Heart left ventricle (tissue), 16 donors: ENCODE measurements at regions not wholly inside any gene's neighbourhood (a gene's known extent, or its start where the extent isn't known, plus 50 kb on each side); places are given as distances from the start of the nearest gene placed in this dataset.

Source experiments
- ATAC-seq, 4 donors: fragments of 200-7000 bp; cut with Tn5 transposase; one replicate each; pipeline ENCODE4 v1.9.1; 2020 to 2022; ENCODE audit warnings: moderate library complexity in 4 of 4, mild to moderate bottlenecking in 3 of 4, moderate number of reproducible peaks in 1 of 4
- DNase-seq, 5 donors: peaks; one replicate each; pipeline ENCODE4 v3.0.0-alpha.2; 2020
- H3K27ac ChIP-seq, 12 donors: fragments of 200-600 bp; sonication (generic) in 4 of 12; one replicate each; pipeline versions ENCODE4 v1.5.0 to v1.8.0; 2016 to 2022; ENCODE audit warnings: mild to moderate bottlenecking in 2 of 12
- H3K27me3 ChIP-seq, 9 donors: fragments of 200-600 bp; sonication (generic) in 2 of 9; one replicate each; pipeline versions ENCODE4 v1.5.1 to v1.8.0; 2016 to 2022; ENCODE audit warnings: mild to moderate bottlenecking in 3 of 9
- H3K36me3 ChIP-seq, 9 donors: fragments of 200-600 bp; sonication (generic) in 2 of 9; one replicate each; pipeline versions ENCODE4 v1.5.0 to v1.8.0; 2018 to 2022; ENCODE audit warnings: mild to moderate bottlenecking in 2 of 9
- H3K4me1 ChIP-seq, 12 donors: fragments of 200-600 bp; sonication (generic) in 4 of 12; one replicate each; pipeline versions ENCODE4 v1.5.0 to v1.8.0; 2016 to 2022; ENCODE audit warnings: mild to moderate bottlenecking in 3 of 12
- H3K4me3 ChIP-seq, 12 donors: fragments of 200-600 bp; sonication (generic) in 4 of 12; one replicate each; pipeline versions ENCODE4 v1.5.0 to v1.8.0; 2017 to 2022; ENCODE audit warnings: mild to moderate bottlenecking in 9 of 12, moderate library complexity in 4 of 12
- H3K9me3 ChIP-seq, 12 donors: fragments of 200-600 bp; sonication (generic) in 4 of 12; one replicate each; pipeline versions ENCODE4 v1.5.0 to v1.8.0; 2016 to 2022; ENCODE audit warnings: mild to moderate bottlenecking in 1 of 12
- POLR2A ChIP-seq, 2 donors: fragments of 450-650 bp; IDR thresholded peaks; one replicate each; pipeline ENCODE4 v1.6.1; 2017; ENCODE audit warnings: antibody characterized with exemption in 2 of 2, mild to moderate bottlenecking in 2 of 2, moderate library complexity in 2 of 2
- WGBS, 4 donors: extraction: QIAGEN DNeasy Blood & Tissue Kit in 2 of 4; methylation state at CpG; one replicate each; pipeline versions ENCODE4 v1.1.5 to v1.1.7; 2013 to 2018; 5-methylcytosine and 5-hydroxymethylcytosine counted together
- intact Hi-C, 10 donors: fragments of 100-400 bp; cut with DNase I; formaldehyde crosslinking; loops; one replicate each; pipeline versions ENCODE4 v1.11.1 to v1.14.2; 2022
- TF ChIP-seq, protein P1 (sequence below), 12 donors: fragments of 200-600 bp; sonication (generic) in 4 of 12; IDR thresholded peaks; one replicate each; pipeline versions ENCODE4 v1.5.0 to v1.8.0; 2018 to 2022; ENCODE audit warnings: antibody characterized with exemption in 12 of 12, mild to moderate bottlenecking in 5 of 12
- donor health status: ischemic (EF 13 %, LVEDD 7.1; RV severe dilation, severe dysfunction).
- donor health status: healthy with polysubstance abuse.
- donor health status: DM: no; HTN: yes; CAD: no.
- donor health status: DM: no; HTN: no; CAD: no.
- donor health status: ischemic (EF 25% LVEDD 6.9; RV normal size, moderate dysfunction).
- donor health status: ischemic (EF 25% LVEDD 5.7; RV mildly dilated, moderate dysfunction).
- donor health status: healthy.
- donor health status: DM: yes; HTN: yes; CAD: no.
- donor health status: ischemic (EF 35%, LVEDD 5.7; RV mildly dilated, moderate dysfunction).
- donor health status: nonischemic (EF 11% LVEDD 7.7; RV severe dilation, severe dysfunction).
- donor health status: DM: yes; HTN: yes; CAD: no.
- donor health status: PGD.
- donor health status: ischemic (EF 29% LVEDD 5.4; RV normal size, mild dysfunction).
- donor health status: nonischemic (EF 23%, LVEDD 6.1; RV moderate dilation, normal function).

- ATAC-seq (no peak), DNase-seq (no peak)
- 92 to 97% (median 95%) methylated on average over 2 of the region's 2 CpGs for WGBS, 4 donors
- intact Hi-C loops = no loop called here
- no peaks in the 10 kb centered on the region for H3K36me3 ChIP-seq
- H3K9me3 ChIP-seq = no peaks in the 10 kb centered on the region
- H3K27ac ChIP-seq = no peak overlapping the region
- H3K4me1 ChIP-seq = peaks cover 0 to 6% (median 0%) of the 10 kb centered on the region in 12 donors
- no peak overlapping the region for H3K4me3 ChIP-seq
- TF ChIP-seq, protein P1, sequence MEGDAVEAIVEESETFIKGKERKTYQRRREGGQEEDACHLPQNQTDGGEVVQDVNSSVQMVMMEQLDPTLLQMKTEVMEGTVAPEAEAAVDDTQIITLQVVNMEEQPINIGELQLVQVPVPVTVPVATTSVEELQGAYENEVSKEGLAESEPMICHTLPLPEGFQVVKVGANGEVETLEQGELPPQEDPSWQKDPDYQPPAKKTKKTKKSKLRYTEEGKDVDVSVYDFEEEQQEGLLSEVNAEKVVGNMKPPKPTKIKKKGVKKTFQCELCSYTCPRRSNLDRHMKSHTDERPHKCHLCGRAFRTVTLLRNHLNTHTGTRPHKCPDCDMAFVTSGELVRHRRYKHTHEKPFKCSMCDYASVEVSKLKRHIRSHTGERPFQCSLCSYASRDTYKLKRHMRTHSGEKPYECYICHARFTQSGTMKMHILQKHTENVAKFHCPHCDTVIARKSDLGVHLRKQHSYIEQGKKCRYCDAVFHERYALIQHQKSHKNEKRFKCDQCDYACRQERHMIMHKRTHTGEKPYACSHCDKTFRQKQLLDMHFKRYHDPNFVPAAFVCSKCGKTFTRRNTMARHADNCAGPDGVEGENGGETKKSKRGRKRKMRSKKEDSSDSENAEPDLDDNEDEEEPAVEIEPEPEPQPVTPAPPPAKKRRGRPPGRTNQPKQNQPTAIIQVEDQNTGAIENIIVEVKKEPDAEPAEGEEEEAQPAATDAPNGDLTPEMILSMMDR (IDR thresholded peaks at IDR 0.05) = no peak
- TF ChIP-seq POLR2A (IDR thresholded peaks at IDR 0.05) = no peak
- H3K27me3 ChIP-seq = no peaks in the 10 kb centered on the region
These were observed 166.9 kb downstream of the MOXD1 start for GRCh38 chr6:132234356-132234755.

GRCh38 chr6:132231121-132231884, 170.0 kb downstream of the MOXD1 start:
- H3K27ac ChIP-seq = peak overlapping the region in 4 of 12 donors; percentile 4 to 31 (median 16)
- H3K9me3 ChIP-seq = peaks cover 0 to 5% (median 0%) of the 10 kb centered on the region in 12 donors
- intact Hi-C loops = no loop called here
- peaks cover 0 to 11% (median 0%) of the 10 kb centered on the region in 12 donors for H3K4me1 ChIP-seq
- no peak overlapping the region for H3K4me3 ChIP-seq
- TF ChIP-seq POLR2A (IDR thresholded peaks at IDR 0.05) = no peak
- TF ChIP-seq, protein P1 (IDR thresholded peaks at IDR 0.05) = no peak
- ATAC-seq (no peak), DNase-seq (no peak)
- WGBS, 4 donors = 79 to 86% (median 82%) methylated on average over 4 of the region's 4 CpGs
- no peaks in the 10 kb centered on the region for H3K36me3 ChIP-seq
- no peaks in the 10 kb centered on the region for H3K27me3 ChIP-seq

DNA sequence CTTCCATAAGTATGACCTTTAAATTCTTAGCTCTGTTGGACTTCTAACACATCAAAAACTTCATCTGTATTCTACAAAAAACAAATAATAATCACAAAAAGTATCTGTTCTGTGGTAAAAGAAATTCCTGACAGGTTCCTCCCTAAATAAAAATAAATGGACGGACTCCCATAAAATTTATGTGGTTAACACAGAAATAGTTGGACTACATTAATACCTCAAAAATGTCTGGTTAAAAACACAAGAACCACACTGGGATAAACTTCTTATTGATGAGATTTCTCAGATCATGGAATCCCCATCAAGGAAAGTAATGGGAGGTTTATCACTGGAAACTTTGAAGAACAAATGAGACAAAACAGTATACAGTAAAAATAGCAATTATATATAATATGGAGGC, 172.4 kb downstream of the MOXD1 start:
- Histone ChIP-seq H3K9me3 (peaks cover 0 to 25% (median 1%) of the 10 kb centered on the region in 12 donors), H3K27me3 (no peaks in the 10 kb centered on the region), H3K36me3 (no peaks in the 10 kb centered on the region), H3K4me1 (peaks cover 0 to 11% (median 0%) of the 10 kb centered on the region in 12 donors), H3K4me3 (no peak overlapping the region), H3K27ac (peak overlapping the region in 3 of 12 donors; percentile 7 to 33 (median 28))
- no peak for ATAC-seq
- intact Hi-C loops = no loop called here
- no peak for DNase-seq
- 85 to 92% (median 88%) methylated on average over 1 of the region's 1 CpG for WGBS, 4 donors
- TF ChIP-seq POLR2A (IDR thresholded peaks at IDR 0.05) = no peak
- TF ChIP-seq, protein P1 (IDR thresholded peaks at IDR 0.05) = no peak

DNA sequence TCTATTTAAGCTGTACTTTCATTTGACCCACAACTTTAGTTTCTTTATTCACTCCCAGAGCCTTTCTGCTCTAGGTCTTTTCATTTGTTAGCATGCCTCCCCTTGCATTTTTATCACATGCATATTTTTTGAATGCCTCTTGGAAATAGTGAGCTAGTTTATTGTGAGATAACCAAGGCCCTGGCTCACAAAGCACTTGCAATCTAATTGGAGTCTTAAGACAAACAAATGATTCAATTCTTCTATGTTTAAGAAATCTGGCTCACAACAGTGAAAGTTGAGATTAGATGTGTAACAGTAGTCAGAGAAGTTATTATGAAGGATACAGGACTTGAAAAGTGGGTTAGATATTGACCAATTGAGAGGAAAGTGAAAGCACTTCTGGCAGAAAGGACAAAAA, 173.4 kb downstream of the MOXD1 start:
- Histone ChIP-seq H3K27me3 (no peaks in the 10 kb centered on the region), H3K36me3 (no peaks in the 10 kb centered on the region), H3K27ac (peak overlapping the region in 5 of 12 donors; percentile 20 to 67 (median 33)), H3K4me1 (peaks cover 0 to 11% (median 0%) of the 10 kb centered on the region in 12 donors), H3K4me3 (no peak overlapping the region), H3K9me3 (peaks cover 0 to 25% (median 1%) of the 10 kb centered on the region in 12 donors)
- DNase-seq (no peak), ATAC-seq (peak in 3 of 4 donors; percentile 24 to 73 (median 41))
- TF ChIP-seq, protein P1 (IDR thresholded peaks at IDR 0.05) = no peak
- TF ChIP-seq POLR2A (IDR thresholded peaks at IDR 0.05) = no peak
- intact Hi-C loops = no loop called here
